Bronchial epithelial cell (primary cell): ENCODE measurements at regions not wholly inside any gene's neighbourhood (a gene's known extent, or its start where the extent isn't known, plus 50 kb on each side); places are given as distances from the start of the nearest gene placed in this dataset.
"Not testable (repeated sequence)": the region's sequence is repeated elsewhere in the genome, so short reads cannot be mapped to it uniquely, and the experiment has no call there.

Experiments used
- DNase-seq: peaks from one replicate; pipeline ENCODE4 v3.0.0-alpha.2; 2010; ENCODE audit warnings: low read depth
- FAIRE-seq: peaks from 2 replicates; lab custom pipeline; 2011; peaks lifted over from hg19 to GRCh38; lab: Jason Lieb, UNC
- H3K27me3 ChIP-seq: 2 replicates; pipeline ENCODE4 v1.5.1; 2011; ENCODE audit warnings: low read length; ENCODE audit not compliant: control insufficient read depth, insufficient read depth
- H3K36me3 ChIP-seq: 2 replicates; pipeline ENCODE4 v1.5.1; 2011; ENCODE audit warnings: low read length; ENCODE audit not compliant: control insufficient read depth, insufficient read depth
- H3K4me3 ChIP-seq: 2 replicates; pipeline ENCODE4 v1.5.1; 2011; ENCODE audit warnings: mild to moderate bottlenecking, low read depth, low read length, control low read depth
- CTCF ChIP-seq: IDR thresholded peaks from 2 replicates; pipeline ENCODE4 v1.5.1; 2011; ENCODE audit warnings: mild to moderate bottlenecking, moderate library complexity, low read length, control low read depth, inconsistent platforms; ENCODE audit not compliant: insufficient read depth, severe bottlenecking

- DNase-seq = no peak
- TF ChIP-seq CTCF = no peak
- no peaks in the 10 kb centered on the region for H3K27me3 ChIP-seq
- no peak overlapping the region for H3K4me3 ChIP-seq
- no peaks in the 10 kb centered on the region for H3K36me3 ChIP-seq
- no peak for FAIRE-seq
These were observed 224.6 kb upstream of the ISX start for GRCh38 chr22:34841331-34841771.

GRCh38 chr22:34841911-34842310, 224.0 kb upstream of the ISX start:
- TF ChIP-seq CTCF = no peak
- no peak overlapping the region for H3K4me3 ChIP-seq
- H3K36me3 ChIP-seq = no peaks in the 10 kb centered on the region
- no peak for FAIRE-seq
- H3K27me3 ChIP-seq = no peaks in the 10 kb centered on the region
- no peak for DNase-seq

- FAIRE-seq (no peak), DNase-seq (no peak)
- TF ChIP-seq CTCF = no peak
- no peaks in the 10 kb centered on the region for H3K27me3 ChIP-seq
- no peak overlapping the region for H3K4me3 ChIP-seq
- H3K36me3 ChIP-seq = no peaks in the 10 kb centered on the region
These were observed 223.3 kb upstream of the ISX start for GRCh38 chr22:34842630-34843029.

GRCh38 chr22:34843743-34844142, 222.2 kb upstream of the ISX start:
- FAIRE-seq = peak; percentile 18
- DNase-seq, H3K27me3 ChIP-seq, H3K36me3 ChIP-seq, H3K4me3 ChIP-seq: not testable (repeated sequence)

- TF ChIP-seq CTCF = no peak
- FAIRE-seq (no peak), DNase-seq (no peak)
- H3K36me3 ChIP-seq = no peaks in the 10 kb centered on the region
- no peaks in the 10 kb centered on the region for H3K27me3 ChIP-seq
- H3K4me3 ChIP-seq = no peak overlapping the region
These were observed 220.6 kb upstream of the ISX start for GRCh38 chr22:34845391-34845790.

- FAIRE-seq (no peak), DNase-seq (peak; percentile 13)
- no peak for TF ChIP-seq CTCF
- no peak overlapping the region for H3K4me3 ChIP-seq
- no peaks in the 10 kb centered on the region for H3K36me3 ChIP-seq
- H3K27me3 ChIP-seq = no peaks in the 10 kb centered on the region
These were observed 218.9 kb upstream of the ISX start for GRCh38 chr22:34847072-34847471.
